ENCODE measurements at regions not wholly inside any gene's neighbourhood (a gene's known extent, or its start where the extent isn't known, plus 50 kb on each side); places are given as distances from the start of the nearest gene placed in this dataset.
"Not testable (repeated sequence)": the region's sequence is repeated elsewhere in the genome, so short reads cannot be mapped to it uniquely, and the experiment has no call there.

DNA sequence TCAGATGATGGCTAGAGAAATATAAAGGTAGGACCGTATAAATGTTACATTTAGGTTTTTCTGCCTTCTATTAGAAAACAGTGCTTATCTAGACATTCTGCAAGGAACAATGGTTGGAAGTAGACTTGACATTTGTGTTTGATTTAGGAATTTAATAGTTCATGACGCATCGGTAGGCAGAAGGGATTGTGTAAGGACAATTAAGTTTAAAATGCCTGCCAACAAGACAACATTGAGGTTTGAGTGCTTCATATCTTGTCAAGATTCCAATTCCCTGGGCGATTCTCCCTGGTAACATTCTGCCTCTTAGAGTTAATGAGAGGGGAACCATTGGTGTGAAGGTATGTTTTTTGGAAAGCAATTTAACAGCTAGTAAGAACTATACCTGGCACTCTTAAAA, 186.8 kb upstream of the RBM19 start:
- TF ChIP-seq, protein P1, sequence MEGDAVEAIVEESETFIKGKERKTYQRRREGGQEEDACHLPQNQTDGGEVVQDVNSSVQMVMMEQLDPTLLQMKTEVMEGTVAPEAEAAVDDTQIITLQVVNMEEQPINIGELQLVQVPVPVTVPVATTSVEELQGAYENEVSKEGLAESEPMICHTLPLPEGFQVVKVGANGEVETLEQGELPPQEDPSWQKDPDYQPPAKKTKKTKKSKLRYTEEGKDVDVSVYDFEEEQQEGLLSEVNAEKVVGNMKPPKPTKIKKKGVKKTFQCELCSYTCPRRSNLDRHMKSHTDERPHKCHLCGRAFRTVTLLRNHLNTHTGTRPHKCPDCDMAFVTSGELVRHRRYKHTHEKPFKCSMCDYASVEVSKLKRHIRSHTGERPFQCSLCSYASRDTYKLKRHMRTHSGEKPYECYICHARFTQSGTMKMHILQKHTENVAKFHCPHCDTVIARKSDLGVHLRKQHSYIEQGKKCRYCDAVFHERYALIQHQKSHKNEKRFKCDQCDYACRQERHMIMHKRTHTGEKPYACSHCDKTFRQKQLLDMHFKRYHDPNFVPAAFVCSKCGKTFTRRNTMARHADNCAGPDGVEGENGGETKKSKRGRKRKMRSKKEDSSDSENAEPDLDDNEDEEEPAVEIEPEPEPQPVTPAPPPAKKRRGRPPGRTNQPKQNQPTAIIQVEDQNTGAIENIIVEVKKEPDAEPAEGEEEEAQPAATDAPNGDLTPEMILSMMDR (IDR thresholded peaks at IDR 0.05): no peak
- no peak for TF ChIP-seq POLR2A (IDR thresholded peaks at IDR 0.05)
- intact Hi-C loops (cut with DNase I; ENCODE audit: low total_unique reads): no loop called here
- H3K4me3 ChIP-seq (ENCODE audit: low read depth, poor library complexity, severe bottlenecking): no peak overlapping the region
- 25 to 37% methylated on average over 4 of the region's 4 CpGs for WGBS, 2 donors
- DNase-seq (ENCODE audit: low spot score in 2 of 2): no peak

DNA sequence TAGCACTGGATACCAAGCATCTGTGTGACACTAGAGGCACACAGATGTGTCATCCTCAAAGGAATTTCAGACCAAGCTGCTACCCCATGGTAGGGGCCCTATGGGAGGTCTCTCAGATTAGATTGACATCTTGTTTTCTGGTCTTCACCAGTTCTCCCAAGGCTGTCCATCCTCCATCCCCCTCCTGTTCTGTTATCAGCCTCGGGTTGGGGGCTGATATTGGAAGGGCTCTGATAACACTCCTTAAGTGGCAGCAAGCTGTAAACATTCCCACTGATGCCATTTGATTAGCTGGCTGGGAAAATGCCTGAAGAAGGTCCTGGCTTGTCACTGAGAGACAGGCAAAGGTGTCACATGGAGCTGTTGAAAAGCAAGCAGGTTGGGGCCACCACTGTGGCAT, 185.9 kb upstream of the RBM19 start:
- DNase-seq (ENCODE audit: low spot score in 2 of 2): no peak
- intact Hi-C loops (cut with DNase I; ENCODE audit: low total_unique reads): no loop called here
- 36 to 48% methylated on average over 1 of the region's 1 CpG for WGBS, 2 donors
- no peak overlapping the region for H3K4me3 ChIP-seq (ENCODE audit: low read depth, poor library complexity, severe bottlenecking)
- TF ChIP-seq POLR2A (IDR thresholded peaks at IDR 0.05): no peak
- TF ChIP-seq, protein P1 (IDR thresholded peaks at IDR 0.05): no peak

DNA sequence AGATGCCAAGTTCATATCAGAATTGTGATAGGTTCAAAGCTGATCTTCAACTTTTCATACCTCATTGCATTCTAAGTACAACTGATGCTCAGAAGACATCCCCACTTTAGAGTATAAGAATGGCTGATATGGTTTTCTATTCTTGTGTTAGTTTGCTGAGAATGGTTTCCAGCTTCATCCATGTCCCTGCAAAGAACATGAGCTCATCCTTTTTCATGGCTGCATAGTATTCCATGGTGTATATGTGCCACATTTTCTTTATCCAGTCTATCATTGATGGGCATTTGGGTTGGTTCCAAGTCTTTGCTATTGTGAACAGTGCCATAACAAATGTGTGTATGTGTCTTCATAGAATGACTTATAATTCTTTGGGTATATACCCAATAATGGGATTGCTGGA, 184.5 kb upstream of the RBM19 start:
- H3K4me3 ChIP-seq (ENCODE audit: low read depth, poor library complexity, severe bottlenecking); DNase-seq (ENCODE audit: low spot score in 2 of 2); intact Hi-C loops (cut with DNase I; ENCODE audit: low total_unique reads): not testable (repeated sequence)

DNA sequence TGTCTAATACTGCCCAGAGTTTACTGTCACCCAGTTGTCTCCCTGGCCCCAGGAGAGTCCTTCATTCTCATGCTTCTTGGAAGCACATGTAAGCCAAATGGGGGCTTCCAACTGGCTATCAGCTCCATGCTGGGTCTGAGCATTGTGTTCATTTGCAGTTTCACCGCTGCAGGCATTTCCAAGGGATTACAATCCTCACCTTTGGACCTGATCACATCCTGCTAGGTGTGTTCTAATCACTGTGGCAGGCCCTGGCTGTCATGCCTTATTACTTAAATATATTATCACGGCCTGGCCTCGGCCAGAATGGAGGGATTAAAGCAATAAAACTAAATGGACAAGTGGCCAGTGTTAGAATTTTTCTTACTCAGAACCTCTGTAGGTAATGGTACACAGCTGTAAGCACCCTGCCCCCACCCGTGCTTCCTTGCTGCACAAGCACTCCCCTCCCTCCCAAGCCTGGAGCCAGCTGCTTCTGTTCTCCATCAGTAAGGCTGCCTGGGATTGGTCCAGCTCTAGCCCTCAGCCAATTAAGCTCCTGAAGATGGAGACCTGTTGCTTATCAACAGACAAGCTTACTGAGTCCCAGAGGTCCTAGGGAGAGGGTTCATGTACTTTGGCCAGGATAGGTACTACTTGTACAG, 175.9 kb upstream of the RBM19 start:
- WGBS, 2 donors: 53 to 55% methylated on average over 4 of the region's 4 CpGs
- TF ChIP-seq, protein P1 (IDR thresholded peaks at IDR 0.05): no peak
- no peak for TF ChIP-seq POLR2A (IDR thresholded peaks at IDR 0.05)
- intact Hi-C loops (cut with DNase I; ENCODE audit: low total_unique reads): no loop called here
- H3K4me3 ChIP-seq (ENCODE audit: low read depth, poor library complexity, severe bottlenecking): no peak overlapping the region
- no peak for DNase-seq (ENCODE audit: low spot score in 2 of 2)

DNA sequence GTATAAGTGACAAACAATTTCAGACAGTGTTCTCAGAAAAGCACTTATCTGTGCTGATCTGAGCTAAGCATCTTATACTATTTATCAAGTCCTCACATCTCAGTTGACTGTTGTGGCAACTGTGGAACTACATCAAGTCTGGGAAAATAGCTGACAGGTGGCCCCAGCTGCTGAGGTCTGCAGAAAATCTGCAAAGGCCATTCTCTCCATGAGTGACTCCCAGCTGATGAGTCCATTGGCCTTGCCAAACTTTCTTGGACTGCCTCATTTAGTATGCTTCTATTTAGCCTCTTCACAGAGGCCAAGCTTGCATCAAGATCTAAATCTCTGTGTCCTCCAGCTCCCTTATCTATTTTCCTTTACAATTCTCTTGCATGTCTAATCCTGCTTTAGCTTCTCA, 174.5 kb upstream of the RBM19 start:
- no peak overlapping the region for H3K4me3 ChIP-seq (ENCODE audit: low read depth, poor library complexity, severe bottlenecking)
- no peak for TF ChIP-seq POLR2A (IDR thresholded peaks at IDR 0.05)
- TF ChIP-seq, protein P1 (IDR thresholded peaks at IDR 0.05): no peak
- no peak for DNase-seq (ENCODE audit: low spot score in 2 of 2)
- intact Hi-C loops (cut with DNase I; ENCODE audit: low total_unique reads): no loop called here

DNA sequence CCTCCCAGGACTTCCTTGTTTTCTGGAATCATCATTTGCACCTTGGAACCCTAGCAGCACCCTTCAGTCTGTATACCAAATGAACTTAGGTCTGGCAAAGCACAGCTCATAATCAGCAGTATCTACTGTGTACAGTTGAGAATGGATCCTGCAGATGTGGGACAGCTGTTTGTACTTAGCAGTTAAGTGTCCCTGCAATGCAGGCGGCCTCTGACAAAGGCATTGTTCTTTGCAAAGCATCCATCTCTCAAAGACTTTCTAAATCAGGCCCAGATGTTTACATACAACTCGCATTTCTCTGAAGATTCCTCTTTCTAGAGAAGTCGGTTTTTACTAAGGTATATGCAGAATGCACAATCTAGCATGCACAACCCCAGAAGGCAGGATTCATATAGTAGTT, 170.5 kb upstream of the RBM19 start:
- H3K4me3 ChIP-seq (ENCODE audit: low read depth, poor library complexity, severe bottlenecking): no peak overlapping the region
- no peak for DNase-seq (ENCODE audit: low spot score in 2 of 2)
- no peak for TF ChIP-seq POLR2A (IDR thresholded peaks at IDR 0.05)
- TF ChIP-seq, protein P1 (IDR thresholded peaks at IDR 0.05): no peak
- WGBS, 2 donors: 48 to 52% methylated on average over 3 of the region's 3 CpGs
- intact Hi-C loops (cut with DNase I; ENCODE audit: low total_unique reads): no loop called here

All from lower leg skin (tissue), 4 donors.